GM20000 (cell line): ENCODE measurements at regions not wholly inside any gene's neighbourhood (a gene's known extent, or its start where the extent isn't known, plus 50 kb on each side); places are given as distances from the start of the nearest gene placed in this dataset.

Experiments
- DNase-seq: peaks from one replicate; pipeline ENCODE4 v3.0.0; 2012; ENCODE audit warnings: low spot score
- TF ChIP-seq, protein P1 (sequence below): IDR thresholded peaks from 2 replicates; pipeline ENCODE4 v1.5.1; 2012; ENCODE audit warnings: mild to moderate bottlenecking, control low read depth; ENCODE audit errors: extremely low read depth, missing control alignments

DNA sequence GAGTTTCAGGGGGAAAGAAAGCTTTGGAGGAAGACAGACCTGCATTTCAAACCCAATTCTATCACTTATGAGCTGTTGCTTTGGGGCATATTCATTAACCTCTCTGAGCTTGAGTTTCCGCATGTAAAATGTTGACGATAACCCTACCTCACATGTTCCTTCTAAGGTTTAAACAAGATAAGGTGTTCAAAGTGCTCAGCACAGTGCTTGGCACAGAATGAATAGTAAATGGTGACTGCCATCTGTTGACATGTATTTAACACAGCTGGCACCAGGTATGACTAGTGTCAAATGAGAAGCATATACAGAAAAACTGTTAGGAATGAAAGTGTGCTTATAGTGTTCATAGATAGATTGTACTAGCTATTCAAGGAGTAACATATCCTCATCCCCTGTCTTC lies 155.5 kb downstream of the PTGER3 start:
- TF ChIP-seq, protein P1, sequence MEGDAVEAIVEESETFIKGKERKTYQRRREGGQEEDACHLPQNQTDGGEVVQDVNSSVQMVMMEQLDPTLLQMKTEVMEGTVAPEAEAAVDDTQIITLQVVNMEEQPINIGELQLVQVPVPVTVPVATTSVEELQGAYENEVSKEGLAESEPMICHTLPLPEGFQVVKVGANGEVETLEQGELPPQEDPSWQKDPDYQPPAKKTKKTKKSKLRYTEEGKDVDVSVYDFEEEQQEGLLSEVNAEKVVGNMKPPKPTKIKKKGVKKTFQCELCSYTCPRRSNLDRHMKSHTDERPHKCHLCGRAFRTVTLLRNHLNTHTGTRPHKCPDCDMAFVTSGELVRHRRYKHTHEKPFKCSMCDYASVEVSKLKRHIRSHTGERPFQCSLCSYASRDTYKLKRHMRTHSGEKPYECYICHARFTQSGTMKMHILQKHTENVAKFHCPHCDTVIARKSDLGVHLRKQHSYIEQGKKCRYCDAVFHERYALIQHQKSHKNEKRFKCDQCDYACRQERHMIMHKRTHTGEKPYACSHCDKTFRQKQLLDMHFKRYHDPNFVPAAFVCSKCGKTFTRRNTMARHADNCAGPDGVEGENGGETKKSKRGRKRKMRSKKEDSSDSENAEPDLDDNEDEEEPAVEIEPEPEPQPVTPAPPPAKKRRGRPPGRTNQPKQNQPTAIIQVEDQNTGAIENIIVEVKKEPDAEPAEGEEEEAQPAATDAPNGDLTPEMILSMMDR: no peak
- DNase-seq: no peak

GRCh38 chr1:70892930-70893329 lies 154.7 kb downstream of the PTGER3 start:
- TF ChIP-seq, protein P1: no peak
- DNase-seq: no peak

DNA sequence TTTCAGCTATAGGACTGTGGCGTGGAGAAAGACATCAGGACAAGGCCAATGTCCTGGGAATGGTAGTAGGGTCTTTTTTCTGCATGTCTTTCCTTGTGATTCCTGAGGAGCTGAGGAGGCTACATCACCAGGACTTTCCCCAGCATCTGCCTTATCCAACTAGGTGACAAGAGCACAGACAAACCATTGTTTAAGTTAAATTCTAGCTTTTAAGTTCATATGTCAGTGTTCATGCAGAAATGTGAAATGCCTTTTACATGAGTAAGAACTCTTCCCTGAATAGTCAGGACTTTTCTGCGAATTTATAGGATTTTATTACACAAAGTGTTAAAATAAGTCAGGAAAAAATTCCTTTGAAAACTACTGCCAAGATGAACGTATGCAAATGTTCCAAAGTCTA lies 154.2 kb downstream of the PTGER3 start:
- TF ChIP-seq, protein P1: no peak
- no peak for DNase-seq

- TF ChIP-seq, protein P1: no peak
- DNase-seq: no peak
Observed at GRCh38 chr1:70895531-70895930, 152.1 kb downstream of the PTGER3 start.

GRCh38 chr1:70896224-70896623 lies 151.4 kb downstream of the PTGER3 start:
- no peak for DNase-seq
- TF ChIP-seq, protein P1: no peak

- TF ChIP-seq, protein P1: no peak
- DNase-seq: no peak
Observed at GRCh38 chr1:70897273-70897672, 150.3 kb downstream of the PTGER3 start.

DNA sequence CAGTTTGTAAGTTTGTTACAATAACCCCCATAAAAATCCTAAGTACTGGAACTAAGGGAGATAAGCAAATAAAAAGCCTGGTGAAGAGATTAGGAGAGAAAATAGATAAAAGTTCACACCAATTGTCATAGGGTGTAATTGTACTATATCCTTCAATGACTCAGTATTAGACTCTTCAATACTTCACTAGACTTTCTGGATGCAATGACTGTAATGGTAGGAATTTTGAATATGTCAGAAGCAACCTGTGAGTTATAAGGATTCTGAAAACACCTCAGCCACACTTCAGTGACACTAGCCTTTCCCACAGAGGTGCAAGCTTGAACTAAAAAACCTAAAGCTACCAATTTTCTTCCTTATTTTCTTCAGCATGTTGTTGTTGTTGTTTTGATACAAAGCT lies 147.9 kb downstream of the PTGER3 start:
- TF ChIP-seq, protein P1: no peak

More for the DNA sequence above, 147.9 kb downstream of the PTGER3 start:
- DNase-seq: no peak
